CD4-positive, alpha-beta T cell treated with Interferon gamma for 1 hour (primary cell): ENCODE measurements at regions not wholly inside any gene's neighbourhood (a gene's known extent, or its start where the extent isn't known, plus 50 kb on each side); places are given as distances from the start of the nearest gene placed in this dataset.

Experiments used
- DNase-seq: peaks from one replicate; pipeline ENCODE4 v3.0.0-alpha.2; 2020

GRCh38 chr5:175103746-175104145 is 340.2 kb downstream of the DRD1 start:
- DNase-seq = no peak

DNA sequence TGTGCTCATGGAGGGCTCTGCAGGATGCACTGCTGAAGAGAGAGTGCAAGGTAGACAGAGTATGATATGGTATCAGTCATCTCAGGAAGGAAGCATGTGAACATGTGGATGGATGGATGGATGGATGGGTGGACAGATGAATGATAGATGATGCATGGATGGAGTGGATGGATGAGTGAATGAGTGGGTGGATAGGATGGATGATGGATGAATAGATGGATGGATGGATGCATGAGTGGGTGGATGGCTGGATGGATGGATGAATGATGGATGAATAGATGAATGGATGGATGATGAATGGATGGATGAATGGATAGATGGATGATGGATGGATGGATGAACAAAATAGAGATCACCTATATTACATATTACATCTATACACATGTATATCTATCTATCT is 341.3 kb downstream of the DRD1 start:
- DNase-seq = no peak

DNA sequence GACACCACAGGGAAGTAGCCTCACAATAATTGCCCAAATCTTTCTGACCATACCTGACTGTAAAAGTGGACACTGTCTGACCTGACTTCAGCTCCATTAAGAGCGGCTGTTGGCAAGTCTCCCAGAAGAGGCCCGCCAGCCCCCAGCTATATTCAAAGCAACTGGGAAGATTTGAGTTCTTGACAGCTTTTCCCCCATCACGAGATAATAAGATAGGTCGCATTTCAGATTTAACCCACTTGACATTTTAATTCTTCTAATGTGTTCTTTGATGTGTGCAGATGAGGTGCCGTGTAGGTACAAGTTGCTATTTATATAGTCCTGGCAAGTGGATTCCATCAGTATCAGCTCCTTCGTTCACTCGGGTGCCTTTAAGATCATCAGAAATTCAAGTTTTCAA is 345.7 kb downstream of the DRD1 start:
- no peak for DNase-seq

GRCh38 chr5:175096469-175097165 is 347.4 kb downstream of the DRD1 start:
- no peak for DNase-seq

GRCh38 chr5:175094461-175094860 is 349.5 kb downstream of the DRD1 start:
- no peak for DNase-seq

- no peak for DNase-seq
Measured at GRCh38 chr5:175092691-175093090, 351.3 kb downstream of the DRD1 start.

GRCh38 chr5:175088963-175089362 is 355.0 kb downstream of the DRD1 start:
- no peak for DNase-seq

DNA sequence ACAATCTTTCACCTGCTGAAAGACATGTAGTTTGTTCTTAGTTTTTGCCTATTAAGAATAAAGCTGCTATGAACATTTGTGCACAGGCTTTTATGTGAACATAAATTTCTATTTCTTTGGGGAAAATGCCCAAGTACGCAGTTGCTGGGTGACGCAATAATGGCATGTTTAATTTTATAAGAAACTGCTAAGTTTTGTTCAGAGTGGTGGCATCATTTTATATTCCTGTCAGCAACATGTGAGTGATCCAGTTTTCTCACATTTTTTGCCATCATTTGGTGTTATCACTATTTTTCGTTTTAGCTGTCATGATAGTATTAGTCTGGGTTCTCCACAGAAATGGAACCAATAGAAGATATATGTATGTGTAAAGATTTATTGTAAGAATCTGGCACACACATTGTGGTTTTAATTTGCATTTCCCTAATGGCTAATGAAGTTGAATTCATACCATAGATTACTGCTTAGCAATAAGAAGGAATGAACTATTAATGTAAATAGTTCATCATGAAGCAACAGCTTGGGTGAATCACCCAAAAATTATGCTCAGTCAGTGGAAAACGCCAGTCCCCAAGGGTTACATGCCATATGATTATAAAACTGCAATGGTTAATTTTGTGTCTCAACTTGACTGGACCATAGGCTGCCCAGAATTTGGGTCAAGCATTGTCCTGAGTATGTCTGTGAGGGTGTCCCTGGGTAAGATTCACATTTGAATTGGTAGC is 358.6 kb downstream of the MSX2 start:
- no peak for DNase-seq

DNA sequence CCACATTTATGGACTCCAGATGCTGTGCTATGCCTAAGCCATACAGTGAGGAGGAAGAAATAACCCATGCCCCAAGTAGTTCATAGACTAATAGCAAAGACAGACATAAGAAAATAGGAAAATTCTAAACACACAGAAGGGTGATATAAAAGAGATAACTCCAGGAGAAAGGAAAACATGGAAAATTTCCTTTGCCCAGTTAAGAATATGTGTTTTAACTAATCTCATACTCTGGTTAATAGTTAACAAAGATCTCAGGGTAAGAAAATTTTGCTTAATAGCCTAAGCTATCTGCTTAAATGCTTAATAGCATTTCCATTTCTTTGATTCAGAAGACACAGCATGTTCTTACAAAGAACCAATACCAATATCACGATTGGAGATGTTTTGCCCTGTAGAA is 358.0 kb downstream of the MSX2 start:
- DNase-seq = no peak

DNA sequence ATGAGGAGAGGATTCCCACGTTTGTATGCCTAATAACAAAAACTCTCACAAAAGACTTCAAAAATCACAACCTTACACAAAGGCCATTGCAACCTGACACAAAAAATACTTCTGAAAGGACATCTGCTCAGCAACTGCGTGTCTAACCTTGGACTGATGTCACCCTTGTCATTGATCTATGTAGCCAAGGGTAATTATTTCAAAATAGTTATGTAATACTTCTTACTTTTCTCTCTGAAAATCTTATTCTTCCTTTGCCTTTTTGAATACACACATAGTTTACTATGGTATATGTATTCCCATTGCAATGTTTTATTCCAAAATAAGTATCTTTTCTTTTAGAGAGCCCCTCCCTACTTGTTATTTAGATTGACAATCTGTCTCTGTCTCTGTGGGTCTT is 355.3 kb downstream of the MSX2 start:
- no peak for DNase-seq

DNA sequence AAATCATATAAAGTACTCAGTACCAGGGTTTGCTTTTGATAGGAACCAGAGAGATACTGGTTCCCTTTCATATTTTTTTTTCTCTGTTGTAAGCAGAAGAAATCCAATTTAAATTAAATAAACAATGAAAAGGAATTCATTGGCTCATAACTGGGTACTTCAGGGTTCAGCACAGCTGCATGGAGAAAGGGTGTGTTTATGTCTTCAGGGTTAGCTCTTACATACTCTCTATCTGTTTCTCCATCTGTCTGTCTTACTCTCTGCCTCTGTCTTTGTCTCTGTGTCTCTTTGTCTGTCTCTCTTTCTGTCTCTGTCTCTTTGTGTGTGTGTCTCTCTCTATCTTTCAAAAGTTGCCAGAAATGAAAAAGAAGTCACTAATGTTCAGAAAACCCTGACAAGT is 345.9 kb downstream of the MSX2 start:
- DNase-seq = no peak

GRCh38 chr5:175060257-175060656 is 335.9 kb downstream of the MSX2 start:
- DNase-seq = no peak

- no peak for DNase-seq
Measured at GRCh38 chr5:175059687-175060211, 335.4 kb downstream of the MSX2 start.

DNA sequence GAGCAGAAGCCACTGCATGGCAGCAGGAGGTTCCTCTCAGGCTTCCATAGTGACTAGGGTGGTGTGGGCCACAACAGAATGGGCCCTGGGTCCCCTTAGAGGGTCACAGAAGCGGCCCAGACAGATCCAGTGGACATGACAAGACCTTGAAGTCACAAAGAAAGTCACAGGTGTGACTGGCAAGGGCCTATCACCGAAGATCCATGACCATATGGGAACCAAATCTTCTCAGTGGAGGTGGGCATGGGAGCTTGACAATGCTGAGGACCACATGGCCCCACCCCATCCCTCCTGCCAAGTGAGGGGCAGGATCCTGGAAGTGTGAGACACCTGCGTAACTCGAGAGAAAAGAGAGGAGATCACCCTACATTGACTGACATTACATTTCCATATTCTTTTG is 332.4 kb downstream of the MSX2 start:
- DNase-seq = no peak

GRCh38 chr5:175054243-175054642 is 329.9 kb downstream of the MSX2 start:
- no peak for DNase-seq

- no peak for DNase-seq
Measured at GRCh38 chr5:175052351-175052750, 328.0 kb downstream of the MSX2 start.

DNA sequence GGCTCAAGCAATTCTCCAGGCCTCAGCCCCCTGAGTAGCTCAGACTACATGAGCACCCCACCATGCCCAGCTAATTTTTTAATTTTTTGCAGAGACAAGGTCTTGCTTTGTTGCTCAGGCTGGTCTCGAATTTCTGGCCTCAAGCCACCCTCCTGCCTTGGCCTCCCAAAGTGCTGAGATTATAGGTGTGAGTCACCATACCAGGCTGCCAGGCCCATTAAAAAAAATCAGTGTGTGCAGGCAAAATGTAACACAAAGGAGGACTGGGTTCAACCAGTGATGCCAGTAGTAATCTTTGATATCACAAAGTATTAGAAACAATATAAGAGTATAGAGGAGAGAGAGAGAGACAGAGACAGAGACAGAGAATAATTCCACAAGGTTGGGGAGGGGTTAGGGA is 322.7 kb downstream of the MSX2 start:
- DNase-seq = no peak

- DNase-seq = no peak
Measured at GRCh38 chr5:175045820-175046219, 321.4 kb downstream of the MSX2 start.

DNA sequence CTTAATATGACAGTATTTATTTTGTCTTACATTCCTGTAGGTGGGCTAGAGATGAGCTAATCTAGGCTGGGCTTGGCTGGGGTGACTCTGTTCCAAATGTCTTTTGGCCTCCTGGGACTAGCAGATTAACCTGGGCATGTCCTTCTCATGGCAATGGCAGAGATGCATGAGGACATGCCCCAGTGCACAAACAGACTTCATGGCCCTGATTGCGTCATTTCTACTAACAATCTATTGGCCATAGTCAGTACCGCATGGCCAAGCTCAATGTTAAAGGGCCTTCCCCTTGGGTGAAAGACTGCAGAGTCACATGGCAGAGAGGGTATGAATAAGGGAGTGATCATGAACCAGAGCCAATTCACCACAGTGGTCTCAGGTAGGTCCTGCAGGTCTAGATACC is 313.4 kb downstream of the MSX2 start:
- no peak for DNase-seq

DNA sequence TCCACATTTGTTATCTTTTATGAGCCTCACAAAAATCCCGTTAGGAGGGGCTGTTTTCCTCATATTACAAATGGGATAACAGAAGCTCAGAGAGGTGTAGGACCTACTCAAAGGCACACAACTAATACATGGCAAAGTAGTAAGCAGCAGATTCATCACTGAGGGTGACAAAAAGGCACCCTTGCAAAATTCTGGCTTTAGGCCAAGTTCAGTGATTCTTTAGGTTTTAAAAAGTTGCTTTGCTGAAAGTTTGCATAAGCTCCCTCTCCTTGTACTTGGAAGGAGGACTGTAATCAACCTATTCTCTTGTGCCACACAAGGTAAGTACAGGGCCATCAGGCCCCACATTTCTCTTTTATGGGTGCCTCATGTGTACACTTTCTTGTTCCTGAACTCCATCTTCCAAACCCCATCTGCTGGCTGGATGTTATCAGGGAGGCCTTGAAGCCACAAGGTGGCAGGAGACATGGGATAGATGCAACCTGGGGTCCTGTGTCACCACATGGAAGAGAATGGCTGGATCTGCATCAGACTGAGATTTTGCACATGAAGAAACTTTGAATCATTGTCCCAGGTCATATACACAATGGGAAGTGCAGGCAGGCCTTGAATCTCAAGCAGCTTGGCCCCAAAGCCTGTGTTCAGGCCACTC is 311.6 kb downstream of the MSX2 start:
- no peak for DNase-seq

GRCh38 chr5:175034924-175035323 is 310.5 kb downstream of the MSX2 start:
- DNase-seq = no peak

DNA sequence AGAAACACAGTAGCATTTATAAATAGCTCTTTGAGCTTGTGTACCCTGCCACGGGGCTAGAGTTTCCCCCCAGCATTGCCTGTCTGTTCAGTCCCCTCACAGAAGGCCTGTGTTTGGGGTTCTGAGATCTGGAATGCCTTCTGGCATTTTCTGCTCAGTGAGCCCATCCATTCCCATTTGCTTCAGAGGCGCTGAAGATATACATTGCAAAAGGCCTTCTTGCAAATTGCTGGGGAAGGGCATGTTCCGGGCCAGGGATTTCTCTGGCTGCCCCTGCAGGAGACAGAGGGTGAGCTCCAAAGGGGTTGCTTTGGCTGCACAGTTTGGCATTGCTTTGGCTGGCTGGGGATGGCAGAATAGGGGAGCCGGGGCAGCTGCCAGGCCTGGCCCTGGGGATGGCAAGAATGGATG is 308.4 kb downstream of the MSX2 start:
- no peak for DNase-seq

DNA sequence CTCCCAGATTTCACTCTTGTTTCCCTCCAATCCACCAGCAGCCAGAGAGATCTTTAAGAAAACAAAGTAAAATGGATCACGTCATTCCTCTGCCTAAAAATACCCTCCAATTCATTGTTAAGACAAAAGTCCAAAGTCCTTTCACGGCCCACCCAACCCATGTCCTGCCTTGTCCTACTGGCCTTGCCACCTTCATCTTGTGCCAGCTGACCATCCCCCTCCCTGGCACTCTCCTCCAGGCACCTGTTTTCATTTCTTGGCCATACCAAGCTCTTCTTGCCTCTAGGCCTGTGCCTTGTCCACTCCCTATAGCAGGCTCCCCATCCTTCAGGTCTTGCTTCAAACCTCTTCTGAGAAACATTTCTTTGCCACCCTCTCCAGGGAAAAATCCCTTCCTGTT is 307.6 kb downstream of the MSX2 start:
- no peak for DNase-seq

DNA sequence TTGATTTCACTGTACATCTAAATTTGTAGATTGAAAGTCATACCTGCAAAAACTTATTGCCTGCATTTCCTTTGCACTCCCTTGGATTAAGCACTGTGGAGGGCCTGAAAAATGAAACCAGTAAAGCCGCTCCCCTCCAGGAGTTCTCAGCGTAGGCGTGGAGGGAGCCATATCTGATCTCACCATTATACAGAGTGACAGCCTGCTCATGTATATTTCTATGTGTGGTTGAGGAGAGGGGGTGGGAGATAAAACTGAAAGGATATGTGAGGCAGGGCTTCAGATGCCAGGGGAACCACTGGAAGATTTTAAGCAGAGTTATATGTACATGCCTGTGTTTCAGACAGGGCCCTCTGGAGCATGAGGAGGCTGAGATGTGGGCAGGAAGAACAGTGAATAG is 303.0 kb downstream of the MSX2 start:
- DNase-seq = no peak
